ENCODE measurements at regions not wholly inside any gene's neighbourhood (a gene's known extent, or its start where the extent isn't known, plus 50 kb on each side); places are given as distances from the start of the nearest gene placed in this dataset.

DNA sequence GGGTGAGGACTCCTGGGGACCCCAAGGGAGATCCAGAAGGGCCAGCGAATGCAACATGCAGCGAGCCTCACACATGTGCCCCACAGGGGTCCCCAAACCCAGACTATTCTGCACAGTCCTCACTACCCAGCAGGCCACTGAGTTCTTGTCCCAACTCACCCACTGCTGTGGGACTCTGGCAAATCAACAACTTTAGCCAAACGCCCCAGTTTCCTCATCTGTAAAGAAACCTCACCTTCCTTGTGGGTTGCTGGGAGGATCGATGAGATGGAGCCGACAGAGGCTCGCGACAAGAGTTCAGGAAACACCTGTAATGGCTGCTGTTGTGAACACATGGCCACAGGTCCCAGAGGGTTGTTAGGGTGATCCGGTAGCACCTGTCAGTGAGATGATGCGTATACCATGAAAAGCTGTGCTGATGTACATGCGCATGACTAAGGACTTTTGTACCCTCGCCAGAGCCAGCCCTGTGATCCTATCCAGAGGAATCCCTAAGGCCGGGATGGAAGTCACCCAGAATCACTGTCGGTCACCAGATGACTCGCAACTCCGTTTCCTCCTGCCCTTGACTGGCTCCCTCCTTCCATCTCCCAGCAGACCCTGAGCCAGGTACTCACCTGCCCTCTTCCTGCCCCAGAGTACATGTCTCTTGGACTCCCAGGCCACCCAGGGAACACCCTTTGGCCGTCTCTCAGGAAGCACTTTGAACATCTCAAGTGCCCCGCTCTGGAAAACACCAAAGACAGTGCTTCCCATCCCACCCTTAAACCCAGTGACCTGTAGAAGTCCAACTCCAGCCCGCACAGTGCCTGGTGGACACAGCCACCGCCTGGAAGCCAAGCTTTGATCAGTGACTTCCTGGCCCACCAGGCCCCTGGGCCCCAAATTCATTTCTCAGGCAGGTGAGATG is 103.3 kb upstream of the ID2 start:
- no peak for DNase-seq (ENCODE audit: low read depth in 3 of 3)

DNA sequence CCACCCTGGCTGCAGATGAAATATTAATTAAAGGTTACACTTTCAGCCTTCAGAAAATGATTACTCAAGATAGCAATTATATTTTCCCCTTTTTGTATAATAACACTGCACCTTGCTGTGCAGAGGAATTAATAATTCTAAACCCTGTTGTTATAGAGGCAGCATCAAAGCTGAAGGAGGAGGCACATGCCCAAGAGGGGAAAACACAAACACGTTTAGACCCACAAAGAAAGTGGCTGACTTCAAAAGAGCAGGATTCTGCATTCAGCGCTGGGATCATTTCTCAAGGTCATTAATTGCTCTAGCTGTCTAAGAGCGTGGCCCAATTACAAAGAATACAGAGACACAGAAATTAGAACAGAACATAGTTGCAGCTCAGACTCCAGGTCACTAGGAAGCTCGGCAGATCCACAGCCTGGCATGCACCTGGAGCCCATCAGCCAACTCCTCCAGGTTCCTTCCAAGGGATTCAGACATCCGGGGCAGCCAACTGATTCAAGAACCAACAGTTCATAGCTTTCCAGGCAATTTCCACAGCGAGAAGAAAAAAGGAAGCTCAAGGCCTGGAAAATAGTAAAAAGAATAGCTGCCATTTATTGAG is 102.3 kb upstream of the ID2 start:
- no peak for DNase-seq (ENCODE audit: low read depth in 3 of 3)

DNA sequence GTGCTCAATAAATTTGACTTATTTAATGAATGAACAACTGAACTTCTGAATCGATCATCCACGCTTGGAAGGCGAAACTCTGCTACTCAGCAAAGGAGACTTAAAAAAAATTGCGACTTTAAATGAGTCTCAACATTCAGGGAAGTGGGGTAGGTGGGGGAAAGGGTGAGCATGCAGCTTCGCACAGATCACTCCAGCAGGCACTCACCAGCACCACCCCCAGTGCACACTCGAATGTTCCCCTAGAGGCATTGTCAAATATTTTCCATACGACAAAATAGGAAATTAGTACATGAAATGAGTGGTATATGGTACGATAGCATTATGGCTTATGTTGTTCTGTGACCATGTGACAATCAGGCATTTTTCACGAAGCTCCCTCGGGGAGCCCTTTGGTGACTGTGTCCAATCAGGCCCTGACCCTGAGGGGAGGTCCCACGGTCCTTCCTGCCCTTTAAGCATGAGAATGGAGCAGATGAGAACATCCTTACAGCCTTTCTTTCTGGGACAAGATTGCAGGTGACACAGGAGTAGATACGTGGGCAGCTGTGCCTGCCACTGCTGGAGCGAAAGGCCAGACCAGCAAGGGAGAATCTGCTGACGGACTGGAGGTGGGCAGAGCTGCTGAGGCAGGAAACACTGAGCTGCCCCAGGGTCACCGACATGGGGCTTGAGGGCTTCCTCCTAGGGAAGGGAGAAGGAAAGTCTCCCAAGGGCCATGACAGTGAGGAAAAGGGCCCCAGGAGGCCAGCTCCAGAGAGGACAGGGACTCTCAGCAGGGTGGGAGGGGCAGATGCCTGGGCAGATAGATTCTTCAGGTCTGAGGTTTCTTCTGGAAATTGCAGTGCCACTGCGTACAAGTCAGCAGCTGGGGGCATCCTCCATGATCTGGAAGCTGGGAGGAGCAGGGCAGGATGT is 101.3 kb upstream of the ID2 start:
- peak in 1 of 3 experiments; percentile 35 for DNase-seq (ENCODE audit: low read depth in 3 of 3)

DNA sequence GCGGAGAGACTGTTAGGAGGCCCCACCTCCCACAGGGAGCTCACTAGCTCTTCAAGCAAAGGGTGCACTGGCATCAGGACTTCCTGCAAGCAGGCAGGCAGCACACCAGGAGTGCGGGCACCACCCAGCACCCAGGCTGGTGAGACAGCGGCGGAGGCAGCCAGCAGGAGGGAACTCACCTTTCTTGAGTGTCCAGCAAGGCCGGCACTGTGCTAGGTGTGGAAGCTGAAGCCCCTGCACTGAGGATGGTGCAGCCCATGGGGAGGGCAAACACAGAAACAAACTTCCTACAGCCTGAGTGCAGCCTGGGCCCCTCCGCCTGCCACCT is 100.7 kb upstream of the ID2 start:
- no peak for DNase-seq (ENCODE audit: low read depth in 3 of 3)

DNA sequence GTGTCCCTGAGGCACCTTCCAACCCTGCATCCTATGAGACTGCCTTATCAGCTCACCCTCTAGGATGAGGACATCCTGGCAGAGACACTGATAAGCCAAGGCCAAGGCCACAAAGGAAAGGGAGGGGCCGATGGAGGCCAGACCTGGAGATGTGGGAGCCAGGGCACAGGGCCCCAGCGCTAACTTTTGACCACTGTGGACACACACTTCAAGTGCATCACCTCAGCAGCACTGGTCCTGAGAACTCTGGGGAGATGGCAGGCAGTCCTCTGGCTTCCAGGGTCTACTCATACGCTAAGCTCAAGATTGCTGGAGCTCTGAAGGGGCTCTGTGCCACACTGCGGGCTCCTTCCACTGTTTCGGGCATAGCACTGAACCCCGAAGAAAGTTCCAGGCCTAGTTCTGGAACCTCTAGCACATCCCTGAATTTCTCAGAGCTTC is 100.2 kb upstream of the ID2 start:
- no peak for DNase-seq (ENCODE audit: low read depth in 3 of 3)

DNA sequence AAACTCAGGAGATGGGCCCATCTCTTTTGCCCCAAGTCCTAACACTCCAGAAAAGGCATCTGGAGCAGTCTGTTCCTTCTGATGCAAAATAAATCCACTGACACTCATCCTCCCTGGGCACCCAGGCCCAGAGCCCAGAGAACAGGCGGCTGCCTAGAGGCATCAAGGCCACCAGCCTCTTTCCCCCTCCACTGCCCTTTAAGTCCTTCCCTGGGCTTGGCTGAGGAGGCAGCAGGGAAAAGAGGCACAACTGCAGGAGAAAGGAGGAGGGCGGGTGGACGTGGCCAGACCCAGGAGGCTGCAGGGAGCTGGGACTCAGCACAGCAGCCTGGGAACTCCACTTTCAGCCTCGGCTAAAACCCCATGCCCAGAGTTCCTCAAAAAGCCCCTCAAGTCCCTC is 99.7 kb upstream of the ID2 start:
- DNase-seq (ENCODE audit: low read depth in 3 of 3), result no peak

DNA sequence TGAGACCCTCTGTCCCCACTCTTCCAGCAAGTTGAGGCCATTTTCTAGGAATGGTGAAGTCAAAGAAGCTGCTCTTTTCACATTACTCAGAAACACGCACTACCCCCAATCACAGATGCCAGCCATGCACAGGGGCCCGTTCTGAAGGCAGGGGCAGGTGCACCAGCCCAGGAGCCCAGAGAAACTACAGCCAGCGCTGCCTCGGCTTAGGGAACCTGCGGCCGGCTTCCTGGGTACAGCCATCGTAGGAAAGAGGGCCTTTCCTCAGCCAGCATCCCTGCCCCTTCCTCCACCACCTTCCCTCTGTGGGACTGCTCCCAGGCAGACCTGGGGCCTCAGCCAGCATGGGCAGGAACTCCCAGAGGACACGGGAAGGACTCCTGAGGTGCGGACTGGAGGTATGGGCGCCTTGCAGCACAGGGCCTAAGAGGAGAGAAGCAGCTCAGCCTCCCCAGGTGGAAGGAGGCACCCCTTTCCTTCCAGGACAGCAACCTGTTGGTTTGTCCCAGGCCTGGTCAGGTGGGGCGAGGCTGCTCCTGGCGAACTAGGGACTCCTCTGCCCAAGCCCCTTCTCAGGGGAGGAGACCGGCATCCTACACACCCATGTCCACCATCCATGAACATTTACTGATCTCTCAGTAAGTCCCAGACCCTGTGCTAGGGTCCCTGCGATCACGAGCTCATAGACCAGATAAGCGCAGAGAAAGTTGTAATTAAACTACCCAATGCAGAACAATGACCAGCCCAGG is 99.0 kb upstream of the ID2 start:
- DNase-seq (ENCODE audit: low read depth in 3 of 3), result no peak

DNA sequence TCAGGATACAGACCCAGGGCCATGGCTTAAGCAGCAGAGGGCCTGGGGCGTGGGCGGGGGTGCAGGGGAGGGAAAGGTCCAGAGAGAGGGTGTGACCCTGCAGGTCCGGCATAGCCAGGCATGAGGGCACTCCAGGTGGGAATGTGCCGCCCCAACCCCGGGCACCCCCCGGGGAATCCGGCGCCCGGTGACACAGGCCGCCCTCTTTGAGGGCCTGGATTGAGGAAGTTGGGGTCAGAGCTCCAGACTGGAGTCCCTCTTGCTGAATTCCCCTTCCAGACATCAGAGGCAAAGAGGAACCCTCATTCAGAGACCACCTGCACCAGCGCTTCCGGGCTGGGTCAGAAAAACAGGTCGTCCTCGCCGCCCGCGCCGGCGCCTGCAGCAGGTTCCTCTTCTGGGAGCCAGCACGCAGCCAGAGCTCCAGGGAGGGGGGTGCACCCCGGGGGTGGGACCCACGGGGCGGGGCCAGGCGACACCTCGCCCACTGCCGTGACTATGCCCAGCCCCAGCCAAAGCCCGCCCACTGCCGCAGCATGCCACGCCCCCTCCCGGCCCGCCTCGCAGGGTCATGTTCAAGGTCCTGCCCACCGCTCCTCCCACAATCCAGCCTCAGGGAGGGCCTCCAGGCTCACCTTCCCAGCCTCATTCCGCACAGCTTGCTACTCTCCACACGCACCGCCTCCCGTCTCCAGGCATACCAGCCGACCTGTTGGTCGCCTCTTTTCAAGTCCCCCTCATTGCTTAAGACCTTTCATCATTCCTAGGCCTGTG is 98.3 kb upstream of the ID2 start:
- peak; percentile 55 to 85 (median 63) for DNase-seq (ENCODE audit: low read depth in 3 of 3)

DNA sequence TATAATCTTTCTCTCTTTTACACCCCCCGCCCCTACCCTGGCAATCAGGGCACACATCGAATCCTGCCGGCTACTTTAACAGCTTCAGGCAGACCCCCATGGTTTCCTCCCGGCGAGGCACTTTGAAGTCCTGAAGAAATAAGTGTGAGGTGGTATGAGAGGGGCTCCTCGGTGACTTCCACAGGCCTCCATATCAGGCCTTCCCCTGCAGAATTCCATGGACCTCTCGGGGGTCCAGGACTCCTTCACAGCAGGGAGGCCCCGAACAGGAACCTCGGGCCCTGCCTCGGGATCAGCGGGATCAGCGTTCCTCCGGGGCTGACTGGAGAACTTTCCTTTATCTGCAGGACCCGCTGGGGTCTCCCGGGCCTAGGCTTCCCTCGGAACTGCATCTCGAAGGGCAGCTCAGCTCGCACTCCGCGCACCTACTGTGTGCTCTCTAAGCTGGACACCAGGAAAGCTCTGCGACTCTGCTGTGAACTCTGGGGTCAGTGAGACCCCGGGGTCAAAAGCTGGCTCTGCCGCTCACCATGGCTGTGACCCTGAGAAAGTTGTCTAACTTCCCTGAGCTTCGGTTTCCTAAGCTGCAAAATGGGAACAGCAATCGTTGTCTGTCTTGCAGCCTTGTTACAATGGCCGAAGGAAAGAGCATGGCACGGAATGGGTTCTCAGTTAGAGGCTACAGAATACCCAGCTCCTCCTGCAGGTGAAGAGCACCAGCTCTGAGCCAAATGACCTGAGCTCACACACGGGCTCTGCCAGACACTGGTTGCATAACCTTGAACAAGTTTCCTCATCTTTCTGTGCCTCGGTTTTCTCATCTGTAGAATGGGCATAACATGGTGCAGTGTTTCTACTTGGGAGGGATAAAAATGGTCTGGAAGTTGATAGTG is 97.4 kb upstream of the ID2 start:
- DNase-seq (ENCODE audit: low read depth in 3 of 3), result no peak

DNA sequence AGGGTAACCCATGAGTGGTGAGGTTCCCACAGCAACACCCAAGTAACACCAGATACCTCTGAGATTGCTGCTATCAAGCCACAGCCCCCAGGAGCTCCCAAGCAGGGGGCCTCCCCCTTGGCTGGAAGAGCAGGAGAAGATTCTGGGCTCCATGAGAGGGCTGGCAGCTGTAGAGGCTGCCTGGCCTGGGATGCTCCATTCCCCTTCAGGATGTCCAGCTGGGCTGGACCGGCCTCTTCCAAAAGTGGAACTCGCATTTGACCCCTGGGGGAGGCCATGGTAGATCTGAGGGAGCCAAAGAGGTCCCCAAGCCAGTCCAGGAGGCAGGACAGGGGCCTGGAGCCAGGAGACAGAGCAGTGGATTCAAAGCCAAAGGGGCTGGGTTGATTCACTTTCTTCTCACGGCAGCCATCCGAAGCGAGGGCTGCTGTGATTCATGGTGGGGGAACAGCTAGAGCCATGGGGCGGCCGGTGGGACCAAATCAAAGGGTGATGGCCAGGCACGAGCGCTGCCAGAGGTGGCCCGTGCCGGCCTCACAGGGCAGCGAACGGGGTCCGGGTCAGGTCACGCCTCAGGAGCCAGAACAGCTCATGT is 95.3 kb upstream of the ID2 start:
- DNase-seq (ENCODE audit: low read depth in 3 of 3), result no peak

DNA sequence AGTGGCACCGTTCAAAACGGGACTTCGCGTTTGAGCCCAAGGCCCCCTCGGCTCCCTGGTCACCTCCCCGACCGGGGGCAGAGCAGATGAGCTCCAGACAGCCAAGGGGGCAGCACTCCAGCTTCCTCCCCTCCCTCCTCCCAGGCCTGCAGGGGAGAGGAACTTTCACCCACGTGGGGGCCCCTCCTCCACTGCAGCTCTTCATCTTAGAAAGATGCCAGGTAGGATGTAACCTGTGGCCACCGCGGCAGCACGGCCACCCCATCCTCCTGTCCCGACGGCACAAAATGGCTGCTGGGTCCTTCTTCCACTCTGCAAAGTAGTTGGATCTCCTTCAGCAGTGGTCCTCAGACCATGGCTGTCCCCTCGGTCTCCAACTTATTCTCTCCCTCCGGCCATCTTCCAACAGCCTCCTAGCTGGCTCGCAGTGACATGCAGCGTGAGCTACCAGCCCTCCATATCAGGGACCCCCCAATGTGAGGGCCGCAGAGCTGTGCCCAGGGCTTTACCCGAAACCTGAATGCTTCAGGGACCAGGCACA is 94.5 kb upstream of the ID2 start:
- no peak for DNase-seq (ENCODE audit: low read depth in 3 of 3)

DNA sequence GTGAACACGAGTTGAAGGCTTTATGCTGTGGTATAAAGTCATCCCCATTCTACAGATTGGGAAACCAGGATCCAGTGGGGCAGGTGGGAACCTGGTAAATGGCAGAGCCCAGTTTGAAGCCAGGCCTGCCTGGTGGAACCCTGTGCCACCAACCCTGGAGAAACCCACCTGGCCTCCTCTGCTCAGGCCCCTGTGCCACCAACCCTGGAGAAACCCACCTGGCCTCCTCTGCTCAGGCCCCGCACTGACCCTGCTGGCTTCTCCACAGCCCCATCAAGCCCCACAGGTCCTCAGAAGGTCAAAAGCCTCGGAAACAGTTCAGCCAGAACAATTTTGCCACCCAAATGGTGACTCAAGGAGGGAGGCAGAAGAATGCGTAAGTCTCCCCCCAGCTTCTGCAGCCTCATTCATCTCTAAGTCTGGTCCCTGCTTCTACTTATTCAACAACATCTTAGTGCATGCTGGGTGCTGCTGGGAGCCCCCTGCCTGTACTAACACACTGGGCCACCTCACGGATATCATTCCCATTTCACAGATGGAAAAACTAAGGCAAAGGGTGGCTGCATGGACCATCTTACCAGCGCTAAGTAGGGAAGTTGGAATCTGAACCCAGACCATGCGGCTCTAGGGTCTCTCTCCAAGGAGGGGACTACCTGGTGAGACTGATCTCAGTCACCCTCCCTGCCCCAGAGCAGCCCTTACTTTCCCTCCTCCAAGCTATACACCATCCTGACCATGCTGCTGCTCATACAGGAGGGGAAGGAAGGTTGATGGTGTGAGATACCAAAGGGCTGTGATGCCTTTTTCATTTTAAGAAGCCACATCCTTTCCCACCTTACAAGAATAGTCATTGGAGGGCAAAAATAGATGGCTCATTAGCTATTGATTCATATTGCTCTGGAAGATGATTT is 93.7 kb upstream of the ID2 start:
- DNase-seq (ENCODE audit: low read depth in 3 of 3), result no peak

DNA sequence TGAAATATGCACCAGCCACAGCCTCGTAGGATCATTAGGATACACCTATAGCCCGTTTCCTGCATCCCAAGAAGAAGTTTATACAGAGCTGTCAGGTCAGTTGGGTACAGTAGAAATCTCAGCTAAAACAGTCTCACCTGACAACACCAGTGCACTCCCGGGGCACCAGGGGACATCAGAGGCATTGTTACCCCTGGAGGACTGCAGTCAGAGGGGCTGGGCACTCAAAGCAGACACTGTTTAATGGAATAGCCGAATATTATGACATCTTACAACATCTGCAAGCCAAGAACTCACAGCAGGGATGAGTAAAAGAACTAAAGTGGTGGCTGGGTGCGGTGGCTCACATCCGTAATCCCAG is 93.0 kb upstream of the ID2 start:
- no peak for DNase-seq (ENCODE audit: low read depth in 3 of 3)

DNA sequence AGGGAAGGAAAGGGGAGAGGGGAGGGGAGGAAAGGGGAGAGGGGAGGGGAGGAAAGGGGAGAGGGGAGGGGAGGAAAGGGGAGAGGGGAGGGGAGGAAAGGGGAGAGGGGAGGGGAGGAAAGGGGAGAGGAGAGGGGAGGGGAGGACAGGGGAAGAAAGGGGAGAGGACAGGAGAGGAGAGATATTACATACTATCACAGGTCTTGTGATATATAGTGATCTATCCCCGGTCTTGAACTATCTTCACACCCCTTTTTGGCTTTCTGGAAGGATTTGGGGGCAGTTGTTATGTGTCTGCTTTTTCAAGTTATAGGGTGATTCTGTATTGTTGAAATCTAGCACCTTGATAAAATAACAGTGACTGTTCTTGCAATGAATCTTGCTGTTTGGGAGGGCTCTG is 92.1 kb upstream of the ID2 start:
- no peak for DNase-seq (ENCODE audit: low read depth in 3 of 3)

DNA sequence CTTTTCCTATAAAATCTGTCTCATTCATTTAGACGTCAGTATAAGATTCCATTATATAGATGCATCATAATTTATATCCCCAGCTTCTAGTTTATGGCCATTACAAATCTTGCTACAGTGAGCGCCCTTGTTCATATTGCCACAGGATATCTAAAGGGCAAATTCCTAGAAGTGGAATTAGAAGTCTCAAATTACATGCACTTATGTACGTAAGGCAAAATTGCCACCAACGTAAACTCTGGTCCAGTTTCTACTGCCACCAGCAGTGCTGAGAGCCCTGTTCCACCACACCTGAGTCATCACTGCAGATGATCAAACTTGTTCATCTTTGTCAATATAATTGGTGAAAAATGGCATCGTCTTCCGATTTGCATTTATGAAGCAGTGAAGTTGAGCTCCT is 90.9 kb upstream of the ID2 start:
- DNase-seq (ENCODE audit: low read depth in 3 of 3), result no peak

DNA sequence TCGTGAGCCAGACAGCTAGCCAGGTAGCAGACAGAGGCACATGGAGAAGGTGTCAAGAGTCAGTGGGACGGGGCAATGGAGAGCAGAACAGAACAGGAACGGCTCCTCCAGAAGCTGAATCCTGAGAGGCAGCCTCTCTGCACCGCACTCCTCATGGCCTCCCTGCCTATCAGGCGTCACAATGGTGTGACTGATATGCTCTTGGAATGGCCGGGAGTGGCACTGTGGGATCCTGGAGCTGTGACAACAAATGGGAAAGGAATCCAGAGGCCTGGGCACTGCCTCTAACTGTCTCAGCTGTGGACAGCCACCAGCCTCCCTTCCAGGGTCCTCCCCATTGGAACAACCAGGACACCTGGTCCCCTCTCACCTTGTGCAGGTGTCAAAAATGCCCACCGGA is 89.1 kb upstream of the ID2 start:
- DNase-seq (ENCODE audit: low read depth in 3 of 3), result no peak

DNA sequence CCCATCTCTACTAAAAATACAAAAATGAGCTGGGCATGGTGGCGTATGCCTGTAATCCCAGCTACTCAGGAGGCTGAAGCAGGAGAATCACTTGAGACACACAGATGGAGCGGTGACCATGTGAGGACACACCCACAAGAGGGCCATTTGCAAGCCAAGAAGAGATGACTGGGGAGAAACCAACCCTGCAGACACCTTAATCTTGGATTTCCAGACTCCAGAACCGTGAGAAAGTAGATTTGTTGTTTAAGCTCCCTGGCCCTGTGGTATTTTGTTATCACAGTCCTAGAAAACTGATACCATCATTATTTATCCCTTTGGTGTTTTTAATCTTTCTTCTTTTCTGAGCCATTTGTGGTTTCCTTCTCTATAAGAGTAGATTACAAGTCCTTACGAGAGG is 88.6 kb upstream of the ID2 start:
- DNase-seq (ENCODE audit: low read depth in 3 of 3), result no peak

DNA sequence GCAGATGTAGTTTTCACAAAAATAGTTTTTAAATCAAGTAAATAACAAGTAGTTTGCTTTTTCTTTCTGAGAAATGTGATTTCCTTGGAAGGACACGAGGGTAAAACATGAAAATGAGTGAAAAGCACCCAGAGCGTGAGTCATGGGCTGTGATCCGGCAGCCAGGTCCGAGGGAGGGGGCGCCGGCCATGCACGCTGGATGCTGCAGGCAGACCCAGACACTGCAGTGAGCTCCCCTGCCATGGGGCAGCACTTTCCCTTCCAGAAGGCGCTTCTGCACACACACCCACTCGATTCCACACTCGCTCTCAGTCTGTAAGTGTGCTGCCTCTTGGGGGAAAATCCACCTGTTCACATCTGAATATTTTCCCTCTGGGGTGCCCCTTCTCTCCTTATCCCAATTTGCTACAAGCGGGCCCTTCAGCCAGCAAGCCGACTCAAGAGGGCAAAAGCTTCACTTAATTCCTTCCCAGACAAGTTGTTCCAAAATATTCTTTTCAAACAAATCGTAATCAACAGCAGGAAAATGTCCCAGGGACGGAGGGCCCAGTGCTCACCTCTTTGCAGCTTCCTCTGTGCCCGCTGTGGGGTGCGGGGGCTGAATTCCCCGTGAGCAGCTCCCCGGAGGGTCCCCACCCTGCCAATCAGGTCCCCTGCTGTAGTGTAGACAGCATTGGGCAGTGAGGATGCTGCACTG is 87.0 kb upstream of the ID2 start:
- DNase-seq (ENCODE audit: low read depth in 3 of 3), result no peak
